HCT116 (cell line): ENCODE measurements at regions not wholly inside any gene's neighbourhood (a gene's known extent, or its start where the extent isn't known, plus 50 kb on each side); places are given as distances from the start of the nearest gene placed in this dataset.

Experiments
- ATAC-seq: fragments of 200-7000 bp; cut with Tn5 transposase; 2 replicates; pipeline ENCODE4 v1.9.1; 2020; ENCODE audit warnings: mild to moderate bottlenecking, moderate library complexity
- BruUV-seq: library from RNA; stranded (reverse); fragments of 400-500 nt; replicated peaks from 2 replicates; lab custom pipeline; 2021; lab: Mats Ljungman, UMichigan
- CTCF ChIA-PET: fragments of 300-600 bp; sonication (Branson Sonifier 250); formaldehyde crosslinking; loops from one replicate; lab custom pipeline; 2021; ENCODE audit warnings: antibody characterized with exemption; lab: Charles Lee
- POLR2A ChIA-PET: fragments of 300-600, 350-600 bp; sonication (Branson Sonifier 250); formaldehyde crosslinking; loops from one replicate; lab custom pipeline; 2021; ENCODE audit warnings: antibody characterized with exemption; lab: Charles Lee
- RAD21 ChIA-PET, 2 experiments: fragments of 300-600 bp; sonication (Branson Sonifier 250); formaldehyde crosslinking; loops; one replicate each; lab custom pipeline; 2023; ENCODE audit warnings: low total read pairs in 2 of 2; ENCODE audit not compliant: uncharacterized antibody in 2 of 2, unreplicated experiment in 2 of 2, low non-redundant PET in 1 of 2; lab: Charles Lee
- DNase-seq: peaks from one replicate; pipeline ENCODE4 v3.0.0-alpha.2; 2010; ENCODE audit warnings: low read depth, low spot score
- H2AFZ ChIP-seq: fragments of 200-600 bp; shearing (Covaris generic), sonication (generic); 2 replicates; pipeline ENCODE4 v1.6.1; 2017; ENCODE audit warnings: low read depth, mixed run types, mixed read lengths, antibody characterized with exemption, low read length; ENCODE audit not compliant: poor library complexity, severe bottlenecking
- H3K27ac ChIP-seq: 2 replicates; pipeline ENCODE4 v1.5.1; 2012; ENCODE audit warnings: low read depth, low read length
- H3K27me3 ChIP-seq: fragments of 200-600 bp; sonication (generic); 2 replicates; pipeline ENCODE4 v1.6.1; 2016; ENCODE audit warnings: mixed run types, low read length, mixed read lengths; ENCODE audit not compliant: insufficient read depth
- H3K36me3 ChIP-seq, 2 experiments: fragments of 200-500 bp in 1 of 2; fragments of 200-600 bp in 1 of 2; sonication (Bioruptor generic) in 1 of 2; sonication (generic) in 1 of 2; 2 replicates each; pipeline versions ENCODE4 v1.5.1 to v1.6.1; 2014 to 2016; ENCODE audit warnings: low read length in 2 of 2, inconsistent platforms in 1 of 2, mixed read lengths in 1 of 2, mixed run types in 1 of 2; ENCODE audit not compliant: insufficient read depth in 2 of 2, control insufficient read depth in 1 of 2
- H3K4me1 ChIP-seq, 2 experiments: fragments of 200-600 bp in 1 of 2; sonication (generic) in 1 of 2; 2 replicates each; pipeline versions ENCODE4 v1.5.1 to v1.6.1; 2012 to 2017; ENCODE audit warnings: low read length in 2 of 2, inconsistent platforms in 1 of 2, mild to moderate bottlenecking in 1 of 2, mixed read lengths in 1 of 2, mixed run types in 1 of 2, moderate library complexity in 1 of 2; ENCODE audit not compliant: insufficient read depth in 2 of 2, control insufficient read depth in 1 of 2
- H3K4me2 ChIP-seq: fragments of 200-600 bp; sonication (generic); 2 replicates; pipeline ENCODE4 v1.6.1; 2017; ENCODE audit warnings: mixed run types, low read length, mixed read lengths
- H3K4me3 ChIP-seq, 2 experiments: fragments of 200-600 bp in 1 of 2; sonication (generic) in 1 of 2; replicated peaks in 1 of 2; 2 replicates each; pipeline ENCODE4 v1.5.1; 2011 to 2016; ENCODE audit warnings: low read length in 2 of 2, control low read depth in 1 of 2, low read depth in 1 of 2, mild to moderate bottlenecking in 1 of 2, mixed read lengths in 1 of 2, mixed run types in 1 of 2
- H3K79me2 ChIP-seq: fragments of 200-600 bp; sonication (generic); 2 replicates; pipeline ENCODE4 v1.6.1; 2017; ENCODE audit warnings: mild to moderate bottlenecking, mixed run types, low read length, moderate library complexity, mixed read lengths; ENCODE audit not compliant: insufficient read depth
- H3K9ac ChIP-seq: fragments of 200-600 bp; sonication (generic); 2 replicates; pipeline ENCODE4 v1.6.1; 2016; ENCODE audit warnings: low read length, mixed read lengths
- H3K9me2 ChIP-seq: fragments of 200-600 bp; sonication (generic), shearing (Covaris generic); 2 replicates; pipeline ENCODE4 v1.6.1; 2017; ENCODE audit warnings: mixed run types, mild to moderate bottlenecking, moderate library complexity; ENCODE audit not compliant: insufficient read depth
- H3K9me3 ChIP-seq, 2 experiments: fragments of 200-500 bp in 1 of 2; fragments of 200-600 bp in 1 of 2; sonication (Bioruptor generic) in 1 of 2; sonication (generic) in 1 of 2; 2 replicates each; pipeline ENCODE4 v1.6.1; 2014 to 2017; ENCODE audit warnings: low read length in 2 of 2, mixed read lengths in 2 of 2, inconsistent platforms in 1 of 2, low read depth in 1 of 2, mild to moderate bottlenecking in 1 of 2, mixed run types in 1 of 2, moderate library complexity in 1 of 2; ENCODE audit not compliant: control insufficient read depth in 1 of 2, insufficient read depth in 1 of 2
- H4K20me1 ChIP-seq: fragments of 200-600 bp; sonication (generic), shearing (Covaris generic); 2 replicates; pipeline ENCODE4 v1.6.1; 2017; ENCODE audit warnings: mixed run types, mild to moderate bottlenecking, moderate library complexity; ENCODE audit not compliant: insufficient read depth
- CBX3 ChIP-seq: IDR thresholded peaks from 2 replicates; pipeline ENCODE4 v1.6.1; 2012; ENCODE audit warnings: low read depth
- CEBPB ChIP-seq: IDR thresholded peaks from 2 replicates; pipeline ENCODE4 v1.6.1; 2012; ENCODE audit warnings: low read depth
- ELF1 ChIP-seq: IDR thresholded peaks from 2 replicates; pipeline ENCODE4 v1.6.1; 2012; ENCODE audit warnings: low read depth, borderline replicate concordance
- EZH2 ChIP-seq: fragments of 200-600 bp; sonication (generic); IDR thresholded peaks from 2 replicates; pipeline ENCODE4 v1.6.1; 2017; ENCODE audit warnings: antibody characterized with exemption, mixed run types
- EZH2phosphoT487 ChIP-seq: fragments of 200-600 bp; IDR thresholded peaks from 2 replicates; pipeline ENCODE4 v1.6.1; 2018; ENCODE audit warnings: antibody characterized with exemption, borderline replicate concordance
- FOSL1 ChIP-seq: IDR thresholded peaks from 2 replicates; pipeline ENCODE4 v1.6.1; 2012; ENCODE audit warnings: low read depth
- SIN3A ChIP-seq: IDR thresholded peaks from 2 replicates; pipeline ENCODE4 v1.6.1; 2012; ENCODE audit warnings: low read depth
- SP1 ChIP-seq: IDR thresholded peaks from 2 replicates; pipeline ENCODE4 v1.6.1; 2012; ENCODE audit warnings: low read depth
- SRF ChIP-seq: IDR thresholded peaks from 2 replicates; pipeline ENCODE4 v1.6.1; 2012; ENCODE audit warnings: low read depth
- ZBTB33 ChIP-seq: IDR thresholded peaks from 2 replicates; pipeline ENCODE4 v1.6.1; 2011; ENCODE audit warnings: mild to moderate bottlenecking, low read length, moderate library complexity; ENCODE audit not compliant: insufficient replicate concordance; ENCODE audit errors: extremely low read depth
- intact Hi-C: fragments of 100-400 bp; cut with micrococcal nuclease; formaldehyde crosslinking; loops from 2 replicates; pipeline ENCODE4 v1.10.0; 2022
- TF ChIP-seq, protein P1 (sequence below): IDR thresholded peaks from 2 replicates; pipeline ENCODE4 v1.6.1; 2012; ENCODE audit warnings: low read depth

GRCh38 chr5:28544501-28544900 is 1506.1 kb upstream of the CDH9 start:
- RAD21 ChIA-PET, result no interaction called here
- no peak overlapping the region for H3K9ac ChIP-seq
- no peaks in the 10 kb centered on the region for H3K79me2 ChIP-seq
- intact Hi-C loops, result no loop called here
- H3K9me3 ChIP-seq, result peaks cover 8 to 9% of the 10 kb centered on the region in 2 experiments; a peak in 2 of 4 replicates
- no peaks in the 10 kb centered on the region for H3K9me2 ChIP-seq
- no peak overlapping the region for H2AFZ ChIP-seq
- no peaks in the 10 kb centered on the region for H3K36me3 ChIP-seq
- no peak overlapping the region for H3K4me2 ChIP-seq
- no peaks in the 10 kb centered on the region for H3K4me1 ChIP-seq
- POLR2A ChIA-PET, result no interaction called here
- CTCF ChIA-PET, result no interaction called here
- DNase-seq (no peak), ATAC-seq (no peak)
- BruUV-seq, result no TSS peak
- H3K4me3 ChIP-seq, result no peak overlapping the region
- no peak overlapping the region for H3K27ac ChIP-seq
- H3K27me3 ChIP-seq, result no peaks in the 10 kb centered on the region
- H4K20me1 ChIP-seq, result no peaks in the 10 kb centered on the region
- no peak for TF ChIP-seq SIN3A
- TF ChIP-seq CEBPB, result no peak
- no peak for TF ChIP-seq SP1
- TF ChIP-seq EZH2, result no peak
- TF ChIP-seq, protein P1, sequence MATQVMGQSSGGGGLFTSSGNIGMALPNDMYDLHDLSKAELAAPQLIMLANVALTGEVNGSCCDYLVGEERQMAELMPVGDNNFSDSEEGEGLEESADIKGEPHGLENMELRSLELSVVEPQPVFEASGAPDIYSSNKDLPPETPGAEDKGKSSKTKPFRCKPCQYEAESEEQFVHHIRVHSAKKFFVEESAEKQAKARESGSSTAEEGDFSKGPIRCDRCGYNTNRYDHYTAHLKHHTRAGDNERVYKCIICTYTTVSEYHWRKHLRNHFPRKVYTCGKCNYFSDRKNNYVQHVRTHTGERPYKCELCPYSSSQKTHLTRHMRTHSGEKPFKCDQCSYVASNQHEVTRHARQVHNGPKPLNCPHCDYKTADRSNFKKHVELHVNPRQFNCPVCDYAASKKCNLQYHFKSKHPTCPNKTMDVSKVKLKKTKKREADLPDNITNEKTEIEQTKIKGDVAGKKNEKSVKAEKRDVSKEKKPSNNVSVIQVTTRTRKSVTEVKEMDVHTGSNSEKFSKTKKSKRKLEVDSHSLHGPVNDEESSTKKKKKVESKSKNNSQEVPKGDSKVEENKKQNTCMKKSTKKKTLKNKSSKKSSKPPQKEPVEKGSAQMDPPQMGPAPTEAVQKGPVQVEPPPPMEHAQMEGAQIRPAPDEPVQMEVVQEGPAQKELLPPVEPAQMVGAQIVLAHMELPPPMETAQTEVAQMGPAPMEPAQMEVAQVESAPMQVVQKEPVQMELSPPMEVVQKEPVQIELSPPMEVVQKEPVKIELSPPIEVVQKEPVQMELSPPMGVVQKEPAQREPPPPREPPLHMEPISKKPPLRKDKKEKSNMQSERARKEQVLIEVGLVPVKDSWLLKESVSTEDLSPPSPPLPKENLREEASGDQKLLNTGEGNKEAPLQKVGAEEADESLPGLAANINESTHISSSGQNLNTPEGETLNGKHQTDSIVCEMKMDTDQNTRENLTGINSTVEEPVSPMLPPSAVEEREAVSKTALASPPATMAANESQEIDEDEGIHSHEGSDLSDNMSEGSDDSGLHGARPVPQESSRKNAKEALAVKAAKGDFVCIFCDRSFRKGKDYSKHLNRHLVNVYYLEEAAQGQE, result no peak
- TF ChIP-seq CBX3, result no peak
- no peak for TF ChIP-seq EZH2phosphoT487
- TF ChIP-seq FOSL1, result no peak
- TF ChIP-seq ZBTB33, result no peak
- no peak for TF ChIP-seq SRF
- no peak for TF ChIP-seq ELF1
